GM12874 (cell line): ENCODE measurements at regions not wholly inside any gene's neighbourhood (a gene's known extent, or its start where the extent isn't known, plus 50 kb on each side); places are given as distances from the start of the nearest gene placed in this dataset.

ENCODE experiments used
- CTCF ChIP-seq: IDR thresholded peaks from 2 replicates; pipeline ENCODE4 v1.5.1; 2011; ENCODE audit warnings: low read depth, mild to moderate bottlenecking, control low read depth, low read length, moderate library complexity; ENCODE audit not compliant: insufficient read depth

GRCh38 chr12:124415064-124415463 lies 120.2 kb downstream of the RFLNA start:
- TF ChIP-seq CTCF: no peak

GRCh38 chr12:124413915-124414314 lies 119.0 kb downstream of the RFLNA start:
- TF ChIP-seq CTCF: no peak

GRCh38 chr12:124413401-124413800 lies 118.5 kb downstream of the RFLNA start:
- TF ChIP-seq CTCF: no peak

- TF ChIP-seq CTCF: no peak
These were observed 117.7 kb downstream of the RFLNA start for GRCh38 chr12:124412646-124413015.

- no peak for TF ChIP-seq CTCF
These were observed 117.2 kb downstream of the RFLNA start for GRCh38 chr12:124411953-124412645.

- TF ChIP-seq CTCF: no peak
These were observed 116.5 kb downstream of the RFLNA start for GRCh38 chr12:124411281-124411878.

GRCh38 chr12:124410354-124411175 lies 115.7 kb downstream of the RFLNA start:
- no peak for TF ChIP-seq CTCF
